ENCODE measurements at regions not wholly inside any gene's neighbourhood (a gene's known extent, or its start where the extent isn't known, plus 50 kb on each side); places are given as distances from the start of the nearest gene placed in this dataset.

DNA sequence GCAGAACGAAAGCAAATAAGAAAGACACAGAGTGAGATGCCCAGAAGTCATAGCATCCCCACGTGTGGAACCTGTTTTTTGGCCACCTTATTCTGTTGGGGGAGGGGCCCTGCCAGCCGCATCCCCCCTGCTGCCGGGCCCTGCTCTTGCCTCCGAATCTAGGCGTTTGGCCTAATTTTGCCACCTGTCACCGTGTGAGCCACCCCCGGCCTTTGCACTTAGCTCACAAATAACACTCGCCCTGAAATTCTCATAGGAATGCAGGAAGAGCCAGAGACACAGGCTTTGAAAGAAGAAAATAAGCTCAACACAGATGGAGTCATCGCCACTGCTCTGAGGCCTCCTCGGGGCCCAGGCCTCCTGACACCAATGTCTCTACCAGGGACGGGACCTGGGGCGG is 522.6 kb upstream of the SALL3 start:
- WGBS (ENCODE audit: low lambda C conversion rate), result 6% methylated on average over 12 of the region's 13 CpGs
- POLR2A ChIA-PET, result no interaction called here
- H3K36me3 ChIP-seq (replicated peaks in 1 of 2; ENCODE audit: control insufficient read depth in 1 of 2, insufficient read depth in 2 of 2, low read length in 2 of 2), result no peaks in the 10 kb centered on the region
- ATAC-seq (no peak), DNase-seq (ENCODE audit: low spot score) (no peak), FAIRE-seq (no peak)
- no peak for TF ChIP-seq ZNF362 (CRISPR knock-in tag; IDR thresholded peaks at IDR 0.05; ENCODE audit: borderline replicate concordance)
- no peak for TF ChIP-seq ZNF790 (CRISPR knock-in tag; IDR thresholded peaks at IDR 0.05; ENCODE audit: borderline replicate concordance)
- no peak for TF ChIP-seq ZNF235 (CRISPR knock-in tag; IDR thresholded peaks at IDR 0.05; ENCODE audit: borderline replicate concordance)
- TF ChIP-seq ZNF724P (CRISPR knock-in tag; IDR thresholded peaks at IDR 0.05; ENCODE audit: borderline replicate concordance), result no peak
- TF ChIP-seq, protein P1, sequence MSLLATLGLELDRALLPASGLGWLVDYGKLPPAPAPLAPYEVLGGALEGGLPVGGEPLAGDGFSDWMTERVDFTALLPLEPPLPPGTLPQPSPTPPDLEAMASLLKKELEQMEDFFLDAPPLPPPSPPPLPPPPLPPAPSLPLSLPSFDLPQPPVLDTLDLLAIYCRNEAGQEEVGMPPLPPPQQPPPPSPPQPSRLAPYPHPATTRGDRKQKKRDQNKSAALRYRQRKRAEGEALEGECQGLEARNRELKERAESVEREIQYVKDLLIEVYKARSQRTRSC (CRISPR knock-in tag; IDR thresholded peaks at IDR 0.05; ENCODE audit: low read depth), result no peak
- TF ChIP-seq ZNF576 (CRISPR knock-in tag; IDR thresholded peaks at IDR 0.05), result no peak
- TF ChIP-seq, protein P2, sequence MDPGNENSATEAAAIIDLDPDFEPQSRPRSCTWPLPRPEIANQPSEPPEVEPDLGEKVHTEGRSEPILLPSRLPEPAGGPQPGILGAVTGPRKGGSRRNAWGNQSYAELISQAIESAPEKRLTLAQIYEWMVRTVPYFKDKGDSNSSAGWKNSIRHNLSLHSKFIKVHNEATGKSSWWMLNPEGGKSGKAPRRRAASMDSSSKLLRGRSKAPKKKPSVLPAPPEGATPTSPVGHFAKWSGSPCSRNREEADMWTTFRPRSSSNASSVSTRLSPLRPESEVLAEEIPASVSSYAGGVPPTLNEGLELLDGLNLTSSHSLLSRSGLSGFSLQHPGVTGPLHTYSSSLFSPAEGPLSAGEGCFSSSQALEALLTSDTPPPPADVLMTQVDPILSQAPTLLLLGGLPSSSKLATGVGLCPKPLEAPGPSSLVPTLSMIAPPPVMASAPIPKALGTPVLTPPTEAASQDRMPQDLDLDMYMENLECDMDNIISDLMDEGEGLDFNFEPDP (CRISPR knock-in tag; conservative IDR thresholded peaks at IDR 0.05), result no peak
- no peak for TF ChIP-seq CBFB (CRISPR knock-in tag; IDR thresholded peaks at IDR 0.05)
- no peak for TF ChIP-seq MED1 (CRISPR knock-in tag; IDR thresholded peaks at IDR 0.05)
- no peak for TF ChIP-seq ZNF550 (CRISPR knock-in tag; IDR thresholded peaks at IDR 0.05; ENCODE audit: borderline replicate concordance)
- TF ChIP-seq NFYB (CRISPR knock-in tag; IDR thresholded peaks at IDR 0.05), result no peak
- TF ChIP-seq NFYC (CRISPR knock-in tag; IDR thresholded peaks at IDR 0.05), result no peak
- no peak for TF ChIP-seq ZFP62 (CRISPR knock-in tag; IDR thresholded peaks at IDR 0.05)
- TF ChIP-seq ISL2 (CRISPR knock-in tag; IDR thresholded peaks at IDR 0.05), result no peak
- no peak for TF ChIP-seq CENPX (CRISPR knock-in tag; IDR thresholded peaks at IDR 0.05)
- no peak for TF ChIP-seq ZNF17 (CRISPR knock-in tag; IDR thresholded peaks at IDR 0.05)
- no peak for TF ChIP-seq IRX3 (CRISPR knock-in tag; IDR thresholded peaks at IDR 0.05; ENCODE audit: borderline replicate concordance, low read depth)
- TF ChIP-seq PTBP1 (IDR thresholded peaks at IDR 0.05; ENCODE audit: low read depth, low read length, poor library complexity, severe bottlenecking), result no peak
- TF ChIP-seq MXI1 (IDR thresholded peaks at IDR 0.05; ENCODE audit: borderline replicate concordance, low read depth, low read length), result no peak
- no peak for TF ChIP-seq ZNF556 (CRISPR knock-in tag; IDR thresholded peaks at IDR 0.05; ENCODE audit: borderline replicate concordance)
- H3K27me3 ChIP-seq (ENCODE audit: control insufficient read depth in 1 of 2, insufficient read depth in 2 of 2, low read length in 2 of 2), result peaks cover 0 to 14% of the 10 kb centered on the region in 2 experiments; a peak in 3 of 5 replicates
- H3K79me2 ChIP-seq (ENCODE audit: insufficient read depth, low read length), result no peaks in the 10 kb centered on the region
- H3K27ac ChIP-seq (ENCODE audit: extremely low read length, insufficient read depth, low read length), result no peak overlapping the region
- no peak overlapping the region for H2AFZ ChIP-seq (ENCODE audit: low read length)
- H3K4me2 ChIP-seq (ENCODE audit: low read depth, low read length), result no peak overlapping the region
- no TSS peak for BruUV-seq (replicated peaks)
- intact Hi-C loops (cut with micrococcal nuclease; ENCODE audit: unreplicated experiment) (no loop called here), in situ Hi-C loops (cut with HindIII; ENCODE audit: extremely low pct_ligation_motif_present, low pct_unique_long_range_greater_than_20kb) (no loop called here)
- CTCF ChIA-PET (ENCODE audit: low intra/inter-chr PET ratio, low total read pairs), result no interaction called here
- H3K4me3 ChIP-seq (replicated peaks in 1 of 3; ENCODE audit: insufficient read depth in 1 of 3, low read depth in 2 of 3, low read length in 3 of 3), result no peak overlapping the region
- H4K20me1 ChIP-seq (ENCODE audit: insufficient read depth, low read length), result no peaks in the 10 kb centered on the region
- H3K9me3 ChIP-seq (ENCODE audit: low read length), result no peaks in the 10 kb centered on the region
- H3K9ac ChIP-seq (ENCODE audit: insufficient read depth, low read depth, low read length), result no peak overlapping the region
- no peaks in the 10 kb centered on the region for H3K4me1 ChIP-seq (ENCODE audit: insufficient read depth, low read length)

Measured in HepG2 (cell line).